SU-DHL-6 (cell line): ENCODE measurements at regions not wholly inside any gene's neighbourhood (a gene's known extent, or its start where the extent isn't known, plus 50 kb on each side); places are given as distances from the start of the nearest gene placed in this dataset.

Source experiments
- H2AFZ ChIP-seq: fragments of 200-600 bp; sonication (generic); 2 replicates; pipeline ENCODE4 v1.6.1; 2014; ENCODE audit warnings: low read depth, mild to moderate bottlenecking, moderate library complexity, mixed read lengths, antibody characterized with exemption, low read length; ENCODE audit not compliant: severe bottlenecking
- H3F3A ChIP-seq: fragments of 200-600 bp; shearing (Covaris generic); 2 replicates; pipeline ENCODE4 v1.6.0; 2016; ENCODE audit warnings: antibody characterized with exemption, mild to moderate bottlenecking; ENCODE audit not compliant: insufficient read depth
- H3K27ac ChIP-seq: fragments of 200-600 bp; sonication (generic); 2 replicates; pipeline ENCODE4 v1.5.1; 2016; ENCODE audit warnings: low read depth, mild to moderate bottlenecking, low read length, moderate library complexity, mixed read lengths
- H3K27me3 ChIP-seq: fragments of 200-600 bp; sonication (generic), shearing (Covaris generic); 2 replicates; pipeline ENCODE4 v1.6.0; 2014; ENCODE audit warnings: mild to moderate bottlenecking, low read length
- H3K36me3 ChIP-seq: fragments of 200-600 bp; sonication (generic); 2 replicates; pipeline ENCODE4 v1.6.1; 2014; ENCODE audit warnings: mild to moderate bottlenecking, low read length, mixed read lengths
- H3K4me2 ChIP-seq: fragments of 300-600, 200-600 bp; shearing (Covaris generic), sonication (generic); 2 replicates; pipeline ENCODE4 v1.6.0; 2014; ENCODE audit warnings: low read length, low read depth, mild to moderate bottlenecking; ENCODE audit not compliant: poor library complexity, severe bottlenecking
- H3K4me3 ChIP-seq: fragments of 200-600 bp; sonication (generic); 2 replicates; pipeline ENCODE4 v1.5.1; 2014; ENCODE audit warnings: antibody characterized with exemption, low read length, mild to moderate bottlenecking, mixed read lengths; ENCODE audit not compliant: insufficient read depth, poor library complexity, severe bottlenecking
- H3K79me2 ChIP-seq: fragments of 200-600 bp; sonication (generic); 2 replicates; pipeline ENCODE4 v1.6.1; 2014; ENCODE audit warnings: mild to moderate bottlenecking, low read length, moderate library complexity; ENCODE audit not compliant: insufficient read depth
- H3K9ac ChIP-seq: fragments of 200-600 bp; sonication (generic); 2 replicates; pipeline ENCODE4 v1.7.0; 2014; ENCODE audit warnings: mild to moderate bottlenecking, low read length
- H3K9me2 ChIP-seq: fragments of 200-600 bp; sonication (generic); replicated peaks from 2 replicates; pipeline ENCODE4 v1.6.1; 2014; ENCODE audit warnings: low read length; ENCODE audit not compliant: insufficient read depth
- H3K9me3 ChIP-seq: fragments of 200-600 bp; sonication (generic); 2 replicates; pipeline ENCODE4 v1.6.1; 2014; ENCODE audit warnings: low read length, mixed read lengths; ENCODE audit not compliant: insufficient read depth
- H4K20me1 ChIP-seq: fragments of 200-600 bp; sonication (generic); 2 replicates; pipeline ENCODE4 v1.6.1; 2014; ENCODE audit warnings: low read depth, mild to moderate bottlenecking, antibody characterized with exemption, low read length, moderate library complexity, mixed read lengths
- EZH2phosphoT487 ChIP-seq: fragments of 200-600 bp; sonication (generic), shearing (Covaris generic); conservative IDR thresholded peaks from 2 replicates; pipeline ENCODE4 v1.6.1; 2018; ENCODE audit warnings: mild to moderate bottlenecking, antibody characterized with exemption, low read length, moderate library complexity, mixed read lengths
- TF ChIP-seq, protein P1 (sequence below): fragments of 200-600 bp; sonication (generic); IDR thresholded peaks from one replicate; pipeline ENCODE4 v1.5.1; 2017; ENCODE audit warnings: antibody characterized with exemption, mild to moderate bottlenecking, low read length, moderate library complexity; ENCODE audit not compliant: insufficient read depth, poor library complexity, severe bottlenecking

DNA sequence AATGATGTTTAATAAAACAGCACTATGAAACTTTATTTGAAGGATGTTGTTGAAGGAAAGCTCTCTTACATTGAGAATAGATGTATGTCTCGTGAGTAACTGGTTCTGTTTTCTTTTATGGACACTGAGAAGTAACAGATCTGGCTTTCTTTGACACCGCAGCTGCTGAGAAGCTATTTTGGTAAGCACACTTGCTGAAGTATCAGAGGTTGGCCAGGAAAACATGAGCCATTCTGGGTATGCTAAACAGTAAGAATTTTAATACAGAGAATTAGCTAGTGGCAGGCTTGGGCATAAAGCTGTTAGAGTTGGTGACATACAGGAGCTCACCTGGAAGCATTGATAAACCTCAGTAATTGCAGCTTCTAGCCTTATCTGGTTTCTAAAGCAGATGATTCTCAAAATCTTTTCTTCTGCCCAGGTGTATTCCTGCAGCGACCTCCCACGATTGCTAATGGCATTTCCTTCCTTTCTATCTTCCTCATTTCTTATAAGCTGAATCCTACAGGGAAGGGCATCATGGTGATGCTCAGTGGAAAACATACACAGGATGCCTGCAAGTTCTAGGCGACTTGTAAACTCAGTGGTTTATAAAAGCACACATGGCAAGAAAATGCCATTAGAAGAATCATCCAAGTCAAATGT, 291.6 kb upstream of the SLC16A7 start:
- Histone ChIP-seq H3K9ac (no peak overlapping the region), H2AFZ (no peak overlapping the region), H3F3A (no peaks in the 10 kb centered on the region), H3K79me2 (no peaks in the 10 kb centered on the region), H3K9me3 (no peaks in the 10 kb centered on the region), H3K36me3 (no peaks in the 10 kb centered on the region), H3K4me3 (no peak overlapping the region), H4K20me1 (no peaks in the 10 kb centered on the region), H3K9me2 (no peaks in the 10 kb centered on the region), H3K27me3 (no peaks in the 10 kb centered on the region), H3K27ac (no peak overlapping the region), H3K4me2 (no peak overlapping the region)
- TF ChIP-seq, protein P1, sequence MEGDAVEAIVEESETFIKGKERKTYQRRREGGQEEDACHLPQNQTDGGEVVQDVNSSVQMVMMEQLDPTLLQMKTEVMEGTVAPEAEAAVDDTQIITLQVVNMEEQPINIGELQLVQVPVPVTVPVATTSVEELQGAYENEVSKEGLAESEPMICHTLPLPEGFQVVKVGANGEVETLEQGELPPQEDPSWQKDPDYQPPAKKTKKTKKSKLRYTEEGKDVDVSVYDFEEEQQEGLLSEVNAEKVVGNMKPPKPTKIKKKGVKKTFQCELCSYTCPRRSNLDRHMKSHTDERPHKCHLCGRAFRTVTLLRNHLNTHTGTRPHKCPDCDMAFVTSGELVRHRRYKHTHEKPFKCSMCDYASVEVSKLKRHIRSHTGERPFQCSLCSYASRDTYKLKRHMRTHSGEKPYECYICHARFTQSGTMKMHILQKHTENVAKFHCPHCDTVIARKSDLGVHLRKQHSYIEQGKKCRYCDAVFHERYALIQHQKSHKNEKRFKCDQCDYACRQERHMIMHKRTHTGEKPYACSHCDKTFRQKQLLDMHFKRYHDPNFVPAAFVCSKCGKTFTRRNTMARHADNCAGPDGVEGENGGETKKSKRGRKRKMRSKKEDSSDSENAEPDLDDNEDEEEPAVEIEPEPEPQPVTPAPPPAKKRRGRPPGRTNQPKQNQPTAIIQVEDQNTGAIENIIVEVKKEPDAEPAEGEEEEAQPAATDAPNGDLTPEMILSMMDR, result no peak
- no peak for TF ChIP-seq EZH2phosphoT487

DNA sequence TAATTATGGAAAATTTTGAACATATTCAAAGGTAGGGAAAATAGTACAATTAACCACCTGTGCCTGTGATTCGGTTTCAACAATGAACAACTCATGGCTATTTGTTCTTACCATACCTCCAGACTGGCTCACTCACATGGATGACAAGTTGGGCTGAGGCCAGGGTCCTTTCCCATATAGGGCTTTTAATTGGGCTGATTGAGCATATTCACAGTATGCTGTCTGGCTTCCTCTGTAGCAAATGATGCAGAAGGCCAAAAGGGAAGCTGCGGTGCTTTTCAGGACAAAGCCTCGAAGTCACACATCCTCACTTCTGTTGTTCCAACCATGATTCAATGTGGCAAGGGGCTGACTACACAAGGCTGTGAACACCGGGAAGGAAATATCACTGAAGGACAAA, 297.5 kb upstream of the SLC16A7 start:
- no peak overlapping the region for H3K27ac ChIP-seq

DNA sequence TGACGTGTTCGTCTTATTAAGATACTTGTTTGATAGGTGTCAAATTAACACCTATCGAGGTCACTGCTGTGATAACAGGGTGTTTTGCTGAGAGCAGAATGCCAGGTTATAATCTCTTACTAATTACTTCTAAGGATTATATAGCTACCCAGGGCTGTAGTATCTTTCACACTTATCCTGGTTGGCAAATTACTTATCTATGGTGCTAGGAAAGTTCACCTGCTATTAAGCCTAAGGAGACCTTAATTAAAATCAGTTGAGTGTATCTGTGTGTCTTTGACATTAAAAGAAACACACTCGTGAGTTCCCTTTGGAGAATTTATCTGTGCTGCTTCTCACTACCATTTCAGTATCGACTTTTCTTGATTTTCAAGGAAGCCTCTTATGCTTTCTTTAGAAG, 301.6 kb upstream of the SLC16A7 start:
- no peak for TF ChIP-seq EZH2phosphoT487
- TF ChIP-seq, protein P1, result no peak
- Histone ChIP-seq H4K20me1 (no peaks in the 10 kb centered on the region), H3K9me3 (no peaks in the 10 kb centered on the region), H2AFZ (no peak overlapping the region), H3K79me2 (no peaks in the 10 kb centered on the region), H3K27ac (no peak overlapping the region), H3K9me2 (no peaks in the 10 kb centered on the region), H3K36me3 (no peaks in the 10 kb centered on the region), H3K9ac (no peak overlapping the region), H3F3A (no peaks in the 10 kb centered on the region), H3K27me3 (no peaks in the 10 kb centered on the region), H3K4me2 (no peak overlapping the region), H3K4me3 (no peak overlapping the region)

More for the DNA sequence above, 297.5 kb upstream of the SLC16A7 start:
- Histone ChIP-seq H3F3A (no peaks in the 10 kb centered on the region), H3K36me3 (no peaks in the 10 kb centered on the region), H3K79me2 (no peaks in the 10 kb centered on the region), H3K9me3 (no peaks in the 10 kb centered on the region), H3K9me2 (no peaks in the 10 kb centered on the region), H3K9ac (no peak overlapping the region), H3K4me2 (no peak overlapping the region), H4K20me1 (no peaks in the 10 kb centered on the region), H2AFZ (no peak overlapping the region), H3K27me3 (no peaks in the 10 kb centered on the region), H3K4me3 (no peak overlapping the region)
- TF ChIP-seq, protein P1, result no peak
- no peak for TF ChIP-seq EZH2phosphoT487
